ENCODE measurements at regions not wholly inside any gene's neighbourhood (a gene's known extent, or its start where the extent isn't known, plus 50 kb on each side); places are given as distances from the start of the nearest gene placed in this dataset.

GRCh38 chr3:64306745-64307144, 81.5 kb upstream of the PRICKLE2 start:
- DNase-seq: no peak

GRCh38 chr3:64305731-64306130, 80.5 kb upstream of the PRICKLE2 start:
- no peak for DNase-seq

DNA sequence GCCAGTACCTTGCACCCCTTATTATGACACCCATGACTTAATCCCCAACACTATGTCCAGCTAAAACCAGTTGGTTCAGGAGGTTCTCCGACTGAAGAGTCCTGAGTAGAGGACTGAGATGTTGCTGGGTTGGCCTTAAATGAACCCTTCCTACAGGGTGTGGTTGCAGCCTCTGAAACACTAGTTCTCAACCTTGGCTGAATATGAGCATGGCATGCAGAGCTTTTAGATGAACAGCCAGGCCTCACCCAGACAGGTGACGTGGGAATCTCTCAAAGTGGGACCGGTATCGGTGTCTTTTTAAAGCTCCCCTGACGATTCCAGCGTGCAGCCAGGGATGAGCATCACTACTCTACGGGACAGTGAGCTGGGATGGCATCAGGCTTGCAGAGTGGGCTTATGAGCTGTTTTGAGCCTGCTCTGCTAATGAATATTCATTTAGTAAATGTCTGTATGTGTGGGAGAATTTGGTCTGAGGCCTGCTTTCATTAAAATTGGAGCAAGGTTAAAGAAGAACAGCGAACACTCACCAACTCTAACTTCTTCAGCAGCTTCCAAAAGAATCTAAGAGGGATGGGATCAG, 79.7 kb upstream of the PRICKLE2 start:
- DNase-seq: no peak

DNA sequence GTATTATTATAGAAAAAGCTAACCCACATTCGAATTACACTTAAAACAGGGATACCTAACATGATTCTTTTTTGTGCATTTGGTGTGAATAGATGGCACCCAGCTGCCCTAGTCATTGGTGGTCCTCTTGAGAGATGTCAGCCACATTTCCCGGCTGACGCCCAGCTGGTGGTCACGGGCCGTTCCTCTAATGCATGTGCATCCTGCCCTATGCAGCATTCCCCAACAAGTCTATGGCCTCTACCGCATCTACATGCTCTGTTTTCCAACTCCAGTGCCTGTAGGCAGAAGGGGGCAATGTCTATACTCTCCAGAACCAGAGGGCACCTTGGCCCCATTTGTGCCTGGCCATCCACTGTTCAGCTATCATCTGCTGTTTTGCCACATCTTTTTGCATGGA, 78.6 kb upstream of the PRICKLE2 start:
- no peak for DNase-seq

- no peak for DNase-seq
These were observed 78.1 kb upstream of the PRICKLE2 start for GRCh38 chr3:64303401-64303800.

DNA sequence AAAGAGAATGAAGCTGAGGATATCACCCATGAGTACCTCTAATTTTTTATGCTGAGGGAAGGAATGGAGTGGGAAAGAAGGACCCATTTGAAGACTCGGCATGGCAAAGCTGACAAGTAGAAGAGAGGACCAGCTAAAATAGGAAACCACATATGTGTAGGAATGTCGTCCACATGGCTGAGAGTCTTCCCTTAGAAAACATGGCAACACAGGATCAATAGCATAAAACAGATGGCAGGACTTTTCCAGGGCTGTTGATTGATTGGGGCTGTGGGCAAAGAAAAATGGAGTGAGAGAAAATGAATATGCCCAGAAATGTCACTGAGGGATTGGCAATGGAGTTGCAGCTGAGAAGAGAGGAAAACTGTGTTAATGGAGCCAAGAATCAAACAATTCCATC, 76.2 kb upstream of the PRICKLE2 start:
- DNase-seq: no peak

DNA sequence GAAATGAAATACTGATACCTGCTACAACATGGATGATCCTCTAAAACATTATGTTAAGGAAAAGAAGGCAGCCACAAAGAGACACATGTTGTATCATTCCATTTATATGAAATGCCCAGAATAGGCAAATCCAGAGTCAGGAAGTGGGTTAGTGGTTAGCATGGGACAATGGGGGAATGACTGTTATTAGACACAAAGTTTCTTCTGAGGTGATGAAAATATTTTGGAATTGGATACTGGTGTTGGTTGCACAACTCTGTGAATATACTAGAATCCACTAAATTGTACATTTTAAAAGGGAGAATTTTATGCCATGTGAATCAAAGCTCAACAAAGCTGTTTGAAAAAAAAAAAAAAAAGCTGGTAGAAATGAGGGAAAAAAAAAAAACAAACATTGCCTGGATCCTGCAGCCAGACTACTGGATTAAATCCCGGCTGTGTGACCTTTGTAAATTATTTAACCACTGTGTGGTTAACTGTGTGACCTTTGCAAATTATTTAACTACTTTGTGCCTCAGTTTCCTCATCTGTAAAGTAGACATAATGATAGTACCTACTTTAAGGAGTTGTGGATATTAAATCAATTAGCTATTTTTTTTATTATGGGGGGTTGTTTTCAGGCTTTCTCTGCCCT, 75.6 kb upstream of the PRICKLE2 start:
- DNase-seq: no peak

- no peak for DNase-seq
These were observed 73.9 kb upstream of the PRICKLE2 start for GRCh38 chr3:64299206-64299605.

- DNase-seq: no peak
These were observed 72.3 kb upstream of the PRICKLE2 start for GRCh38 chr3:64297563-64297962.

DNA sequence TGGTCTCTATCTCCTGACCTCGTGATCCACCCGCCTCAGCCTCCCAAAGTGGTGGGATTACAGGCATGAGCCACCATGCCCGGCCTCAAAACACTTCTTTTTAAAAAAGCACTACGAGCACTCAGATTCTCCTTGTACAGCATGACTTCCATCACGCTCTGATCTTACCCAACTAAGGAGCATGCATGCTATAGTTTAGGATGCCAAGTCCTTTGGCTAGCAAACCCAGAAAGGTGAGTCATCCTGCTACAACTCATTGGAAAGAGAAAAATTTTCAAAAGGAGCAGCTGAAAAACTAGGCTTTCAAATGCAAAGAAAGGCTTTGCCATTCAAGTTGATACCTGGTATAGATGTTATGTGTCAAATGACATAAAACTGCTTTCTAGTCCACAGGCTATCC, 70.3 kb upstream of the PRICKLE2 start:
- peak; percentile 24 for DNase-seq

- no peak for DNase-seq
These were observed 69.5 kb upstream of the PRICKLE2 start for GRCh38 chr3:64294771-64295170.

DNA sequence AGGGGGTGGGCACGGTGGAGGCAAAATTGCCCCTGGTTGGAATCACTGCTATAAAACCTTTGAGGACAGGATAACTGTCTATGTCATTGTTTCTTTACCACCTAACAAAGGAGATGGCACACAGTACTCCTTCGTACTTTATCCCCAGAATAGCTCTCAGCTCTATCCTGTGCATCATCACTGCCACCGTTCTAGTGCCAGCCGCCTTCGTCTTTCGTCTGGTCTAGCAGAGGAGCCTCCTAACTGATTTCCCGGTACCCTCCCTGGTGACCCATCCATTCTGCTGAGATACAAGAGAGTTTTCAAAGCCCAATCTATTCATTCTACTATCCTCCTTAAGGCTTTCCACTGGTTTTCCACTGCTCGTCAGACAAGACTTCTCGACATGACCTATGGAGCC, 67.9 kb upstream of the PRICKLE2 start:
- DNase-seq: no peak

DNA sequence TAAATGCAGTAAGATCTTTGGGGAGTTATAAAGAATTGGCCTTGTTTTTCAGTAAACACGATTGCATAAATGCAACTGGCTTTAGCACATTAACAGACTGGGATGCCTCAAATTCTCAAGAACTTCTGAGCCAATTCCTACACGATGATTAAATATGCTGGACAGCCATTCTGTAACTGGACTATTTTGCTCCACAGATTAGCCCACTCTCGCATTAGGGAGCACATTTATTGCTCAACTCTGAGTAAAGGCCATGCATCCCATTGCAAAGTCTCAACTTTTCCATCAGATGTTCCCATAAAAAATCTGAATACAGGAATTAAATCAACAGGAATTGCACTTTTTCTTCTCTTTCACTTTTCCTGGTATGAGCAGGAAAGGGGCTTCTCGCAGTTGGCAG, 66.7 kb upstream of the PRICKLE2 start:
- DNase-seq: no peak

- peak; percentile 55 for DNase-seq
These were observed 66.1 kb upstream of the PRICKLE2 start for GRCh38 chr3:64291345-64291744.

DNA sequence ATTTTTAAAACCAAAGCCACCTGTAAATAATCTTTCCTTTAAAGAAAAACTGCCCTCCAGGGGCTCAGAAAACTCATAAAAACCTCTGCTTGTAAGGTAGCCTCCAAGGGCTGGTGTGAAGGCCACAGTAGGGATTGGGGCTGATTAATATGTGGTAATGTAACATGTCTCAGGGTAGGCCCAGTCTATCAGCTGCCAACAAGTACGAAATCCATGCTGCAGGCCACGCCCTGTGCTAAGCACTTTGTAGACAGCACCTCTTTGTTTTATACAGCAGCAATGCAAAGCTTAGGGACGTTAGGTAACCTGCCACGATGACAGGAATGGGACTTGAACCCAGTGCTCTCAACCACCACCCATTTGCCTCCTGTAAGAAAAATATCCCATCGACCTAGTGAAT, 65.6 kb upstream of the PRICKLE2 start:
- DNase-seq: no peak

GRCh38 chr3:64290161-64290560, 64.9 kb upstream of the PRICKLE2 start:
- DNase-seq: no peak

- DNase-seq: no peak
These were observed 64.4 kb upstream of the PRICKLE2 start for GRCh38 chr3:64289622-64290021.

DNA sequence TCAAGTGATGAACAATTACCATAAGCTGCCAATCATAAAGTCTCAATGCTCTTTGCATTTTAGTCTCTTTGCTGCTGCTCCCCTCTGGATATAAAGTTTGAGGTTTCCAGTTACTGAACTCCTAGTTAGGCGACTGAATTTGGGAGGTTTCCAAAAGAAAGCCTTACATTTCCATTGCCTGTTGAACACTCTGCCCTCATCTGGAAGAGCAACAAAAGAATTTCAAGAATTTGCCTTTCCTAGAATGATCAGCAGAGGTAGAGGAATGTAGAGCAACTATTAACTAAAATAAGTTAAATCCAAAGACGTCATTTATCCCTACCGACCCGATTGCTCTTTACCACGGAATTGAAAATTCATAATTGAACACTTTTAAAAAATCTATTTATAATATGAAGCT, 53.4 kb upstream of the PRICKLE2 start:
- DNase-seq: peak; percentile 64

- DNase-seq: no peak
These were observed 50.9 kb upstream of the PRICKLE2 start for GRCh38 chr3:64276131-64276530.
